Panc1 (cell line): ENCODE measurements at regions not wholly inside any gene's neighbourhood (a gene's known extent, or its start where the extent isn't known, plus 50 kb on each side); places are given as distances from the start of the nearest gene placed in this dataset.
A peak's percentile ranks its signal among the peaks of the same experiment; 100 is the strongest.

Experiments used
- ATAC-seq: fragments of 200-7000 bp; cut with Tn5 transposase; 2 replicates; pipeline ENCODE4 v1.9.1; 2020; ENCODE audit warnings: mild to moderate bottlenecking, moderate library complexity
- BruUV-seq: library from RNA; stranded (reverse); fragments of 400-500 nt; replicated peaks from 2 replicates; lab custom pipeline; 2021; lab: Mats Ljungman, UMichigan
- CTCF ChIA-PET: fragments of 300-600 bp; sonication (Branson Sonifier 250); formaldehyde crosslinking; loops from one replicate; lab custom pipeline; 2022; ENCODE audit warnings: antibody characterized with exemption; lab: Charles Lee
- POLR2A ChIA-PET: fragments of 300-600 bp; sonication (Branson Sonifier 250); formaldehyde crosslinking; loops from one replicate; lab custom pipeline; 2022; ENCODE audit warnings: antibody characterized with exemption; lab: Charles Lee
- DNase-seq: peaks from one replicate; pipeline ENCODE4 v3.0.0-alpha.2; 2010; ENCODE audit warnings: low read depth, low spot score
- H3K27ac ChIP-seq: 2 replicates; pipeline ENCODE4 v1.5.1; 2011; ENCODE audit warnings: mild to moderate bottlenecking, low read length, inconsistent platforms
- H3K27me3 ChIP-seq: fragments of 200-500 bp; sonication (Bioruptor generic); 2 replicates; pipeline ENCODE4 v1.6.0; 2014; ENCODE audit warnings: low read length, inconsistent platforms; ENCODE audit not compliant: control insufficient read depth, insufficient read depth
- H3K36me3 ChIP-seq: fragments of 200-500 bp; sonication (Bioruptor generic); 2 replicates; pipeline ENCODE4 v1.5.1; 2014; ENCODE audit warnings: inconsistent platforms, mild to moderate bottlenecking, low read length, moderate library complexity; ENCODE audit not compliant: control insufficient read depth, insufficient read depth
- H3K4me1 ChIP-seq: 2 replicates; pipeline ENCODE4 v1.5.1; 2011; ENCODE audit warnings: inconsistent platforms, mild to moderate bottlenecking, low read length, moderate library complexity; ENCODE audit not compliant: control insufficient read depth, insufficient read depth
- H3K4me3 ChIP-seq, 2 experiments: 2 replicates each; pipeline ENCODE4 v1.5.1; 2011 to 2012; ENCODE audit warnings: low read depth in 2 of 2, low read length in 2 of 2, mild to moderate bottlenecking in 2 of 2, inconsistent platforms in 1 of 2, moderate library complexity in 1 of 2
- H3K9me3 ChIP-seq: fragments of 200-500 bp; sonication (Bioruptor generic); 2 replicates; pipeline ENCODE4 v1.5.1; 2014; ENCODE audit warnings: low read depth, mild to moderate bottlenecking, inconsistent platforms, low read length, moderate library complexity; ENCODE audit not compliant: control insufficient read depth, insufficient read depth
- POLR2AphosphoS5 ChIP-seq: IDR thresholded peaks from 2 replicates; pipeline ENCODE4 v1.6.1; 2012; ENCODE audit warnings: mild to moderate bottlenecking, low read depth, low read length, moderate library complexity
- SIN3A ChIP-seq: IDR thresholded peaks from 2 replicates; pipeline ENCODE4 v1.6.1; 2012; ENCODE audit warnings: low read depth, mild to moderate bottlenecking, low read length, moderate library complexity, borderline replicate concordance; ENCODE audit not compliant: insufficient read depth
- TCF7L2 ChIP-seq: IDR thresholded peaks from 2 replicates; pipeline ENCODE4 v1.6.1; 2011; ENCODE audit warnings: mild to moderate bottlenecking, low read depth, low read length, inconsistent platforms
- in situ Hi-C: cut with HindIII; loops from 2 replicates; pipeline ENCODE4 v1.10.0; 2016; ENCODE audit warnings: low sequenced_read_pairs, low pct_unique_long_range_greater_than_20kb
- intact Hi-C: fragments of 100-400 bp; cut with micrococcal nuclease; formaldehyde crosslinking; loops from one replicate; pipeline ENCODE4 v1.10.0; 2022; ENCODE audit not compliant: unreplicated experiment
- TF ChIP-seq, protein P1 (sequence below): fragments of 450-650 bp; IDR thresholded peaks from 2 replicates; pipeline ENCODE4 v1.5.1; 2017; ENCODE audit warnings: mild to moderate bottlenecking
- TF ChIP-seq, protein P2 (sequence below), 2 experiments: IDR thresholded peaks; 2 replicates each; pipeline ENCODE4 v1.6.1; 2011 to 2012; ENCODE audit warnings: low read depth in 2 of 2, control low read depth in 1 of 2, low read length in 1 of 2, mild to moderate bottlenecking in 1 of 2, moderate library complexity in 1 of 2; ENCODE audit not compliant: insufficient read depth in 1 of 2

DNA sequence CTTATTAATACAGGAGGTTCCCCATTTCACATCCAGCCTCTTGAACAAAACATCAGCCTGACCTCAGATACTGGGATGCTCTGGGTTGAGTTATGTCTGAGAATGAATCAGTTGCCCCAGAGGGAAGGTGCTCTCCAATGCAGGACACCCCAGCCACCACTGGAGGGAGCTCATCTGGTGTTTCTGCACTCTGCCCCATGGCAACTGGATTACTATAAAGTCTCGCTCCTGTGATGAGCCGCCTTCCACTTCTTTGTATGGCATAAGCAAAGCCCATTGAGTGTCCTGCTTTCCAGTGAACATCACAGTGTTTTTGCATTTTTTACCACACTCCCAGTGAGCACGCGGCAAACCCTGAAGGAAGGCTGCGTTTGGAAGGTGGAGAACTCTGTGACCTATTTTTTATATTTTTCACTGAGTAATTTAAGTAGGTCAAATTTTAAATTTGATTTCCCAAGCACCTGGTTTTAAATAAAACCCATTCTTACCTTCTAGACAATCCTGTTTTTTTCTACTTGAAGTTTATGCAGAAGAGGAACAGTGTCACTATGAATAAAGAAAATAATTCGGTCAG is 176.9 kb upstream of the WWC1 start:
- in situ Hi-C loops, result no loop called here
- Histone ChIP-seq H3K4me3 (no peak overlapping the region), H3K9me3 (no peaks in the 10 kb centered on the region), H3K27ac (no peak overlapping the region), H3K4me1 (no peaks in the 10 kb centered on the region), H3K36me3 (no peaks in the 10 kb centered on the region), H3K27me3 (peaks cover 3% of the 10 kb centered on the region; the same call in 1 of the 2 replicates)
- ChIA-PET POLR2A (interaction anchor here (0.7 kb wide), 1 partner anchor 95 kb away, joined by 3 read pairs; no protein-coding TSS in a partner anchor), CTCF (interaction anchor here (0.8 kb wide), 1 partner anchor 22 kb away, joined by 3 read pairs; no protein-coding TSS in a partner anchor)
- intact Hi-C loops, result loop anchor here (1.0 kb wide), 1 partner anchor 105 kb away; no protein-coding TSS in a partner anchor
- ATAC-seq, result peak; percentile 85
- DNase-seq, result peak; percentile 47
- TF ChIP-seq, protein P1, sequence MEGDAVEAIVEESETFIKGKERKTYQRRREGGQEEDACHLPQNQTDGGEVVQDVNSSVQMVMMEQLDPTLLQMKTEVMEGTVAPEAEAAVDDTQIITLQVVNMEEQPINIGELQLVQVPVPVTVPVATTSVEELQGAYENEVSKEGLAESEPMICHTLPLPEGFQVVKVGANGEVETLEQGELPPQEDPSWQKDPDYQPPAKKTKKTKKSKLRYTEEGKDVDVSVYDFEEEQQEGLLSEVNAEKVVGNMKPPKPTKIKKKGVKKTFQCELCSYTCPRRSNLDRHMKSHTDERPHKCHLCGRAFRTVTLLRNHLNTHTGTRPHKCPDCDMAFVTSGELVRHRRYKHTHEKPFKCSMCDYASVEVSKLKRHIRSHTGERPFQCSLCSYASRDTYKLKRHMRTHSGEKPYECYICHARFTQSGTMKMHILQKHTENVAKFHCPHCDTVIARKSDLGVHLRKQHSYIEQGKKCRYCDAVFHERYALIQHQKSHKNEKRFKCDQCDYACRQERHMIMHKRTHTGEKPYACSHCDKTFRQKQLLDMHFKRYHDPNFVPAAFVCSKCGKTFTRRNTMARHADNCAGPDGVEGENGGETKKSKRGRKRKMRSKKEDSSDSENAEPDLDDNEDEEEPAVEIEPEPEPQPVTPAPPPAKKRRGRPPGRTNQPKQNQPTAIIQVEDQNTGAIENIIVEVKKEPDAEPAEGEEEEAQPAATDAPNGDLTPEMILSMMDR, result peak; percentile 86
- TF ChIP-seq SIN3A (no peak), POLR2AphosphoS5 (no peak), TCF7L2 (peak; percentile 69)
- TF ChIP-seq, protein P2, sequence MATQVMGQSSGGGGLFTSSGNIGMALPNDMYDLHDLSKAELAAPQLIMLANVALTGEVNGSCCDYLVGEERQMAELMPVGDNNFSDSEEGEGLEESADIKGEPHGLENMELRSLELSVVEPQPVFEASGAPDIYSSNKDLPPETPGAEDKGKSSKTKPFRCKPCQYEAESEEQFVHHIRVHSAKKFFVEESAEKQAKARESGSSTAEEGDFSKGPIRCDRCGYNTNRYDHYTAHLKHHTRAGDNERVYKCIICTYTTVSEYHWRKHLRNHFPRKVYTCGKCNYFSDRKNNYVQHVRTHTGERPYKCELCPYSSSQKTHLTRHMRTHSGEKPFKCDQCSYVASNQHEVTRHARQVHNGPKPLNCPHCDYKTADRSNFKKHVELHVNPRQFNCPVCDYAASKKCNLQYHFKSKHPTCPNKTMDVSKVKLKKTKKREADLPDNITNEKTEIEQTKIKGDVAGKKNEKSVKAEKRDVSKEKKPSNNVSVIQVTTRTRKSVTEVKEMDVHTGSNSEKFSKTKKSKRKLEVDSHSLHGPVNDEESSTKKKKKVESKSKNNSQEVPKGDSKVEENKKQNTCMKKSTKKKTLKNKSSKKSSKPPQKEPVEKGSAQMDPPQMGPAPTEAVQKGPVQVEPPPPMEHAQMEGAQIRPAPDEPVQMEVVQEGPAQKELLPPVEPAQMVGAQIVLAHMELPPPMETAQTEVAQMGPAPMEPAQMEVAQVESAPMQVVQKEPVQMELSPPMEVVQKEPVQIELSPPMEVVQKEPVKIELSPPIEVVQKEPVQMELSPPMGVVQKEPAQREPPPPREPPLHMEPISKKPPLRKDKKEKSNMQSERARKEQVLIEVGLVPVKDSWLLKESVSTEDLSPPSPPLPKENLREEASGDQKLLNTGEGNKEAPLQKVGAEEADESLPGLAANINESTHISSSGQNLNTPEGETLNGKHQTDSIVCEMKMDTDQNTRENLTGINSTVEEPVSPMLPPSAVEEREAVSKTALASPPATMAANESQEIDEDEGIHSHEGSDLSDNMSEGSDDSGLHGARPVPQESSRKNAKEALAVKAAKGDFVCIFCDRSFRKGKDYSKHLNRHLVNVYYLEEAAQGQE (IDR thresholded peaks at IDR 0.05; ENCODE audit: insufficient read depth in 1 of 2, low read depth in 2 of 2, low read length in 1 of 2), result no peak
- no TSS peak for BruUV-seq

DNA sequence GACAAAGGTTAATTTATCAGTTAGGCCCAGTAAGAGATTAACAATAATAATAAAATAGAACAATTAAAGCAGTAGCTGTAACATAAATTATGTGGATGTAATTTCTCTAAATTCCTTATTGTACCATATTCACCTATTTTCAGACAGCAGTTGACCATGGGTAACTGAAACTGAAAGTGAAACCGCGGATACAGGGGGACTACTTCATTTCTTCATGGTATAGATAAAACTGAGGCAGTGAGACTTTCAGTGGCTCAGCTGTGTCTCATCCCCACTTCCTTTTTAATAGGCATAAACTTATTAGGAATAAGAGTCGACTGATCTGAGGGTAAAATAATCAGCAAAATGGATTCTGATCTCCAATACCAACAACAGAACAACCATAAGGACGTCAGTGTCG is 174.0 kb upstream of the WWC1 start:
- in situ Hi-C loops, result no loop called here
- H3K27ac ChIP-seq, result no peak overlapping the region
- TF ChIP-seq SIN3A, result no peak
- TF ChIP-seq, protein P1, result no peak
- TF ChIP-seq, protein P2 (IDR thresholded peaks at IDR 0.05; ENCODE audit: insufficient read depth in 1 of 2, low read depth in 2 of 2, low read length in 1 of 2), result no peak
- no peak for TF ChIP-seq POLR2AphosphoS5
- no peak for TF ChIP-seq TCF7L2
- H3K4me3 ChIP-seq, result peak overlapping the region in 1 of 2 experiments; percentile 22; a peak in 2 of 4 replicates
- H3K27me3 ChIP-seq, result peaks cover 7% of the 10 kb centered on the region
- ChIA-PET POLR2A (no interaction called here), CTCF (no interaction called here)
- no TSS peak for BruUV-seq
- ATAC-seq (no peak), DNase-seq (no peak)
- intact Hi-C loops, result no loop called here
- no peaks in the 10 kb centered on the region for H3K9me3 ChIP-seq
- no peaks in the 10 kb centered on the region for H3K36me3 ChIP-seq
- no peaks in the 10 kb centered on the region for H3K4me1 ChIP-seq
